Astrocyte (in vitro differentiated cells and primary cell): ENCODE measurements at regions not wholly inside any gene's neighbourhood (a gene's known extent, or its start where the extent isn't known, plus 50 kb on each side); places are given as distances from the start of the nearest gene placed in this dataset.
"Not testable (repeated sequence)": the region's sequence is repeated elsewhere in the genome, so short reads cannot be mapped to it uniquely, and the experiment has no call there.

ENCODE experiments used
- DNase-seq: peaks from one replicate; pipeline ENCODE4 v3.0.0-alpha.2; 2010; ENCODE audit warnings: low read depth
- FAIRE-seq: peaks from 2 replicates; lab custom pipeline; 2011; peaks lifted over from hg19 to GRCh38; lab: Jason Lieb, UNC
- H2AFZ ChIP-seq: 2 replicates; pipeline ENCODE4 v1.6.0; 2012; ENCODE audit warnings: low read depth, low read length, inconsistent platforms
- H3K27ac ChIP-seq: 2 replicates; pipeline ENCODE4 v1.5.1; 2011; ENCODE audit warnings: low read depth, low read length, inconsistent platforms
- H3K27me3 ChIP-seq: 2 replicates; pipeline ENCODE4 v1.6.0; 2011; ENCODE audit warnings: low read length, inconsistent platforms; ENCODE audit not compliant: insufficient read depth
- H3K36me3 ChIP-seq: 2 replicates; pipeline ENCODE4 v1.5.1; 2011; ENCODE audit warnings: low read length, inconsistent platforms; ENCODE audit not compliant: insufficient read depth
- H3K4me1 ChIP-seq: 2 replicates; pipeline ENCODE4 v1.5.1; 2011; ENCODE audit warnings: low read length, inconsistent platforms; ENCODE audit not compliant: insufficient read depth
- H3K4me2 ChIP-seq: 2 replicates; pipeline ENCODE4 v1.6.0; 2012; ENCODE audit warnings: low read length, inconsistent platforms
- H3K4me3 ChIP-seq: 2 replicates; pipeline ENCODE4 v1.5.1; 2011; ENCODE audit warnings: low read depth, mild to moderate bottlenecking, low read length, inconsistent platforms; ENCODE audit not compliant: insufficient read depth
- H3K79me2 ChIP-seq: 2 replicates; pipeline ENCODE4 v1.6.0; 2012; ENCODE audit warnings: mild to moderate bottlenecking, low read length, inconsistent platforms; ENCODE audit not compliant: insufficient read depth
- H3K9ac ChIP-seq: 2 replicates; pipeline ENCODE4 v1.6.0; 2012; ENCODE audit warnings: mild to moderate bottlenecking, low read length, inconsistent platforms
- H3K9me3 ChIP-seq: 2 replicates; pipeline ENCODE4 v1.5.1; 2012; ENCODE audit warnings: low read depth, mild to moderate bottlenecking, low read length, inconsistent platforms; ENCODE audit not compliant: insufficient read depth
- H4K20me1 ChIP-seq: 2 replicates; pipeline ENCODE4 v1.6.0; 2012; ENCODE audit warnings: low read length, inconsistent platforms; ENCODE audit not compliant: insufficient read depth
- H3K27ac Mint-ChIP-seq: one replicate; pipeline ENCODE4 v1.8.0; 2021; ENCODE audit warnings: mild to moderate bottlenecking, mixed read lengths; ENCODE audit not compliant: unreplicated experiment
- H3K27me3 Mint-ChIP-seq: one replicate; pipeline ENCODE4 v1.8.0; 2021; ENCODE audit warnings: low read depth, mixed read lengths; ENCODE audit not compliant: unreplicated experiment
- H3K36me3 Mint-ChIP-seq: one replicate; pipeline ENCODE4 v1.8.0; 2021; ENCODE audit warnings: low read depth, mixed read lengths; ENCODE audit not compliant: unreplicated experiment
- H3K4me1 Mint-ChIP-seq: one replicate; pipeline ENCODE4 v1.8.0; 2021; ENCODE audit warnings: low read depth, mixed read lengths; ENCODE audit not compliant: unreplicated experiment
- H3K4me3 Mint-ChIP-seq: one replicate; pipeline ENCODE4 v1.8.0; 2021; ENCODE audit warnings: mild to moderate bottlenecking, moderate library complexity, mixed read lengths; ENCODE audit not compliant: unreplicated experiment
- H3K9me3 Mint-ChIP-seq: one replicate; pipeline ENCODE4 v1.8.0; 2021; ENCODE audit warnings: mild to moderate bottlenecking, mixed read lengths; ENCODE audit not compliant: unreplicated experiment
- CTCF ChIP-seq: IDR thresholded peaks from 2 replicates; pipeline ENCODE4 v1.5.1; 2011; ENCODE audit warnings: low read depth, mild to moderate bottlenecking, inconsistent platforms, low read length, moderate library complexity; ENCODE audit not compliant: insufficient read depth
- EZH2 ChIP-seq: IDR thresholded peaks from 2 replicates; pipeline ENCODE4 v1.6.1; 2012; ENCODE audit warnings: mild to moderate bottlenecking, low read length, inconsistent platforms; ENCODE audit not compliant: insufficient read depth

- H3K27me3 ChIP-seq = no peaks in the 10 kb centered on the region
- no peaks in the 10 kb centered on the region for H3K4me1 ChIP-seq
- H3K36me3 ChIP-seq = no peaks in the 10 kb centered on the region
- no peak for FAIRE-seq
- H3K79me2 ChIP-seq = no peaks in the 10 kb centered on the region
- H3K9me3 ChIP-seq = no peaks in the 10 kb centered on the region
- no peak overlapping the region for H2AFZ ChIP-seq
- no peaks in the 10 kb centered on the region for H3K9me3 Mint-ChIP-seq
- H3K27me3 Mint-ChIP-seq = no peaks in the 10 kb centered on the region
- no peak for TF ChIP-seq CTCF
- TF ChIP-seq EZH2 = no peak
- no peaks in the 10 kb centered on the region for H4K20me1 ChIP-seq
- DNase-seq = no peak
- no peak overlapping the region for H3K27ac Mint-ChIP-seq
- H3K4me2 ChIP-seq = no peak overlapping the region
- no peaks in the 10 kb centered on the region for H3K36me3 Mint-ChIP-seq
- no peak overlapping the region for H3K9ac ChIP-seq
- no peak overlapping the region for H3K4me3 Mint-ChIP-seq
- no peak overlapping the region for H3K27ac ChIP-seq
- H3K4me1 Mint-ChIP-seq = no peaks in the 10 kb centered on the region
- no peak overlapping the region for H3K4me3 ChIP-seq
Measured at GRCh38 chrX:127405946-127406345, 586.4 kb downstream of the PRR32 start.

GRCh38 chrX:127404161-127404560 lies 584.6 kb downstream of the PRR32 start:
- H3K9me3 ChIP-seq = no peaks in the 10 kb centered on the region
- H3K79me2 ChIP-seq = no peaks in the 10 kb centered on the region
- no peak overlapping the region for H3K4me3 ChIP-seq
- H3K27me3 Mint-ChIP-seq = no peaks in the 10 kb centered on the region
- H4K20me1 ChIP-seq = no peaks in the 10 kb centered on the region
- no peaks in the 10 kb centered on the region for H3K27me3 ChIP-seq
- no peak overlapping the region for H3K4me3 Mint-ChIP-seq
- H3K9ac ChIP-seq = no peak overlapping the region
- no peak overlapping the region for H2AFZ ChIP-seq
- no peak for FAIRE-seq
- DNase-seq = no peak
- H3K27ac ChIP-seq = no peak overlapping the region
- H3K36me3 ChIP-seq = no peaks in the 10 kb centered on the region
- no peaks in the 10 kb centered on the region for H3K4me1 Mint-ChIP-seq
- H3K36me3 Mint-ChIP-seq = no peaks in the 10 kb centered on the region
- TF ChIP-seq EZH2 (no peak), CTCF (no peak)
- H3K4me2 ChIP-seq = no peak overlapping the region
- no peaks in the 10 kb centered on the region for H3K4me1 ChIP-seq
- no peaks in the 10 kb centered on the region for H3K9me3 Mint-ChIP-seq
- no peak overlapping the region for H3K27ac Mint-ChIP-seq

- H3K4me3 Mint-ChIP-seq, H3K4me1 ChIP-seq, H4K20me1 ChIP-seq, H3K36me3 Mint-ChIP-seq, H3K36me3 ChIP-seq, H3K9ac ChIP-seq, H3K4me3 ChIP-seq, H3K4me2 ChIP-seq, H3K27ac Mint-ChIP-seq, H3K9me3 Mint-ChIP-seq, H3K27me3 Mint-ChIP-seq, H3K9me3 ChIP-seq, DNase-seq, H2AFZ ChIP-seq, H3K4me1 Mint-ChIP-seq, H3K79me2 ChIP-seq, H3K27me3 ChIP-seq, FAIRE-seq, H3K27ac ChIP-seq: not testable (repeated sequence)
Measured at GRCh38 chrX:127400231-127400630, 580.7 kb downstream of the PRR32 start.
